ENCODE measurements at regions not wholly inside any gene's neighbourhood (a gene's known extent, or its start where the extent isn't known, plus 50 kb on each side); places are given as distances from the start of the nearest gene placed in this dataset.

GRCh38 chr12:126718365-126718764 is 1548.6 kb upstream of the TMEM132C start:
- Histone ChIP-seq H3K4me3 (no peak overlapping the region), H3K27ac (no peak overlapping the region), H3K4me1 (replicated peaks in 1 of 2) (no peaks in the 10 kb centered on the region)
- in situ Hi-C loops (cut with MboI; ENCODE audit: low pct_unique_long_range_greater_than_20kb in 2 of 9, low sequenced_read_pairs in 9 of 9, unreplicated experiment in 9 of 9), result no loop called here
- ATAC-seq (replicated peaks in 6 of 8), result no peak

GRCh38 chr12:126719912-126720705 is 1546.9 kb upstream of the TMEM132C start:
- Histone ChIP-seq H3K4me1 (replicated peaks in 1 of 2) (no peaks in the 10 kb centered on the region), H3K4me3 (no peak overlapping the region), H3K27ac (no peak overlapping the region)
- WGBS, 10 experiments, result 0 to 57% (median 18%) methylated on average over 1 to 4 of the region's 5 CpGs; no CpG with 5 or more reads in 2 of the 10 experiments
- in situ Hi-C loops (cut with MboI; ENCODE audit: low pct_unique_long_range_greater_than_20kb in 2 of 9, low sequenced_read_pairs in 9 of 9, unreplicated experiment in 9 of 9), result no loop called here
- peak in 4 of 8 experiments; percentile 41 to 93 (median 63) for ATAC-seq (replicated peaks in 6 of 8)

GRCh38 chr12:126726481-126727217 is 1540.3 kb upstream of the TMEM132C start:
- H3K27ac ChIP-seq, result no peak overlapping the region
- WGBS, 10 experiments, result 0 to 80% (median 0%) methylated on average over 1 to 4 of the region's 69 CpGs; no CpG with 5 or more reads in 7 of the 10 experiments
- H3K4me1 ChIP-seq (replicated peaks in 1 of 2), result no peaks in the 10 kb centered on the region
- peak overlapping the region in 2 of 5 donors; percentile 1 to 14 for H3K4me3 ChIP-seq
- in situ Hi-C loops (cut with MboI; ENCODE audit: low pct_unique_long_range_greater_than_20kb in 2 of 9, low sequenced_read_pairs in 9 of 9, unreplicated experiment in 9 of 9), result no loop called here
- peak in 2 of 8 experiments; percentile 29 to 49 for ATAC-seq (replicated peaks in 6 of 8)

- Histone ChIP-seq H3K4me3 (no peak overlapping the region), H3K27ac (no peak overlapping the region), H3K4me1 (replicated peaks in 1 of 2) (no peaks in the 10 kb centered on the region)
- in situ Hi-C loops (cut with MboI; ENCODE audit: low pct_unique_long_range_greater_than_20kb in 2 of 9, low sequenced_read_pairs in 9 of 9, unreplicated experiment in 9 of 9), result no loop called here
- no peak for ATAC-seq (replicated peaks in 6 of 8)
- WGBS, 10 experiments, result 0 to 82% (median 32%) methylated on average over 1 to 24 of the region's 44 CpGs; no CpG with 5 or more reads in 4 of the 10 experiments
Observed at GRCh38 chr12:126727218-126728075, 1539.5 kb upstream of the TMEM132C start.

GRCh38 chr12:126734296-126734695 is 1532.7 kb upstream of the TMEM132C start:
- Histone ChIP-seq H3K4me1 (replicated peaks in 1 of 2) (no peaks in the 10 kb centered on the region), H3K4me3 (no peak overlapping the region), H3K27ac (no peak overlapping the region)
- in situ Hi-C loops (cut with MboI; ENCODE audit: low pct_unique_long_range_greater_than_20kb in 2 of 9, low sequenced_read_pairs in 9 of 9, unreplicated experiment in 9 of 9), result no loop called here
- 0 to 100% (median 21%) methylated on average over 1 to 5 of the region's 5 CpGs for WGBS, 10 experiments
- no peak for ATAC-seq (replicated peaks in 6 of 8)

GRCh38 chr12:126734710-126735109 is 1532.3 kb upstream of the TMEM132C start:
- H3K4me3 ChIP-seq, result no peak overlapping the region
- in situ Hi-C loops (cut with MboI; ENCODE audit: low pct_unique_long_range_greater_than_20kb in 2 of 9, low sequenced_read_pairs in 9 of 9, unreplicated experiment in 9 of 9), result no loop called here
- WGBS, 10 experiments, result 0 to 77% (median 24%) methylated on average over 1 to 8 of the region's 8 CpGs; no CpG with 5 or more reads in 1 of the 10 experiments
- no peak for ATAC-seq (replicated peaks in 6 of 8)
- no peak overlapping the region for H3K27ac ChIP-seq
- H3K4me1 ChIP-seq (replicated peaks in 1 of 2), result no peaks in the 10 kb centered on the region

GRCh38 chr12:126741536-126742240 is 1525.3 kb upstream of the TMEM132C start:
- Histone ChIP-seq H3K27ac (no peak overlapping the region), H3K4me1 (replicated peaks in 1 of 2) (no peaks in the 10 kb centered on the region), H3K4me3 (no peak overlapping the region)
- ATAC-seq (replicated peaks in 6 of 8), result no peak
- 0 to 90% (median 33%) methylated on average over 1 to 10 of the region's 12 CpGs; no CpG with 5 or more reads in 2 of the 10 experiments for WGBS, 10 experiments
- in situ Hi-C loops (cut with MboI; ENCODE audit: low pct_unique_long_range_greater_than_20kb in 2 of 9, low sequenced_read_pairs in 9 of 9, unreplicated experiment in 9 of 9), result no loop called here

- ATAC-seq (replicated peaks in 6 of 8), result no peak
- in situ Hi-C loops (cut with MboI; ENCODE audit: low pct_unique_long_range_greater_than_20kb in 2 of 9, low sequenced_read_pairs in 9 of 9, unreplicated experiment in 9 of 9), result no loop called here
- Histone ChIP-seq H3K4me3 (no peak overlapping the region), H3K4me1 (replicated peaks in 1 of 2) (no peaks in the 10 kb centered on the region), H3K27ac (no peak overlapping the region)
- WGBS, 10 experiments, result 0 to 86% (median 50%) methylated on average over 1 to 7 of the region's 9 CpGs; no CpG with 5 or more reads in 5 of the 10 experiments
Observed at GRCh38 chr12:126742241-126742641, 1524.7 kb upstream of the TMEM132C start.

- peak in 3 of 8 experiments; percentile 54 to 69 (median 60) for ATAC-seq (replicated peaks in 6 of 8)
- WGBS, 10 experiments, result 5 to 60% (median 36%) methylated on average over 2 to 10 of the region's 11 CpGs; no CpG with 5 or more reads in 1 of the 10 experiments
- in situ Hi-C loops (cut with MboI; ENCODE audit: low pct_unique_long_range_greater_than_20kb in 2 of 9, low sequenced_read_pairs in 9 of 9, unreplicated experiment in 9 of 9), result no loop called here
- no peak overlapping the region for H3K27ac ChIP-seq
- no peak overlapping the region for H3K4me3 ChIP-seq
- H3K4me1 ChIP-seq (replicated peaks in 1 of 2), result no peaks in the 10 kb centered on the region
Observed at GRCh38 chr12:126747530-126748149, 1519.3 kb upstream of the TMEM132C start.

- WGBS, 10 experiments, result 8 to 75% (median 33%) methylated on average over 1 to 4 of the region's 4 CpGs
- Histone ChIP-seq H3K27ac (no peak overlapping the region), H3K4me3 (no peak overlapping the region), H3K4me1 (replicated peaks in 1 of 2) (no peaks in the 10 kb centered on the region)
- in situ Hi-C loops (cut with MboI; ENCODE audit: low pct_unique_long_range_greater_than_20kb in 2 of 9, low sequenced_read_pairs in 9 of 9, unreplicated experiment in 9 of 9), result loop anchor here in 1 of 9 experiments (25.0 kb wide), 1 partner anchor 90 kb away; no protein-coding TSS in a partner anchor
- no peak for ATAC-seq (replicated peaks in 6 of 8)
Observed at GRCh38 chr12:126752021-126752420, 1514.9 kb upstream of the TMEM132C start.

GRCh38 chr12:126757326-126757725 is 1509.6 kb upstream of the TMEM132C start:
- Histone ChIP-seq H3K4me3 (no peak overlapping the region), H3K4me1 (replicated peaks in 1 of 2) (no peaks in the 10 kb centered on the region), H3K27ac (no peak overlapping the region)
- 0 to 72% (median 38%) methylated on average over 1 to 2 of the region's 2 CpGs; no CpG with 5 or more reads in 2 of the 10 experiments for WGBS, 10 experiments
- no peak for ATAC-seq (replicated peaks in 6 of 8)
- in situ Hi-C loops (cut with MboI; ENCODE audit: low pct_unique_long_range_greater_than_20kb in 2 of 9, low sequenced_read_pairs in 9 of 9, unreplicated experiment in 9 of 9), result loop anchor here in 1 of 9 experiments (25.0 kb wide), 1 partner anchor 95 kb away; no protein-coding TSS in a partner anchor

GRCh38 chr12:126760092-126760491 is 1506.9 kb upstream of the TMEM132C start:
- H3K4me1 ChIP-seq (replicated peaks in 1 of 2), result no peaks in the 10 kb centered on the region
- H3K27ac ChIP-seq, result no peak overlapping the region
- in situ Hi-C loops (cut with MboI; ENCODE audit: low pct_unique_long_range_greater_than_20kb in 2 of 9, low sequenced_read_pairs in 9 of 9, unreplicated experiment in 9 of 9), result loop anchor here in 1 of 9 experiments (25.0 kb wide), 1 partner anchor 98 kb away; no protein-coding TSS in a partner anchor
- WGBS, 10 experiments, result 0 to 84% (median 20%) methylated on average over 2 to 3 of the region's 3 CpGs; no CpG with 5 or more reads in 2 of the 10 experiments
- ATAC-seq (replicated peaks in 6 of 8), result no peak
- no peak overlapping the region for H3K4me3 ChIP-seq

Measured in motor neuron (in vitro differentiated cells).